HepG2 (cell line): ENCODE measurements at regions not wholly inside any gene's neighbourhood (a gene's known extent, or its start where the extent isn't known, plus 50 kb on each side); places are given as distances from the start of the nearest gene placed in this dataset.
A peak's percentile ranks its signal among the peaks of the same experiment; 100 is the strongest.

ENCODE experiments used
- ATF7 ChIP-seq, 2 experiments: fragments of 450-650 bp in 1 of 2; sonication (generic) in 1 of 2; formaldehyde crosslinking in 1 of 2; IDR thresholded peaks; 2 replicates each; pipeline versions ENCODE4 v1.4.0 to v1.6.1; 2016 to 2020; ENCODE audit warnings: antibody characterized with exemption in 1 of 2, mild to moderate bottlenecking in 1 of 2, missing genetic modification reagents in 1 of 2
- GRHL1 ChIP-seq: sonication (generic); formaldehyde crosslinking; conservative IDR thresholded peaks from 2 replicates; pipeline ENCODE4 v1.8.0; 2022; ENCODE audit warnings: missing genetic modification reagents
- HNF1B ChIP-seq: sonication (generic); formaldehyde crosslinking; IDR thresholded peaks from 2 replicates; pipeline ENCODE4 v1.5.1; 2020; ENCODE audit warnings: mild to moderate bottlenecking, moderate library complexity, missing genetic modification reagents
- HNRNPH1 ChIP-seq: fragments of 200-400 bp; formaldehyde crosslinking; optimal IDR thresholded peaks from 2 replicates; pipeline ENCODE3; 2017; ENCODE audit warnings: mild to moderate bottlenecking, low read depth, low read length
- JARID2 ChIP-seq: sonication (generic); formaldehyde crosslinking; IDR thresholded peaks from 2 replicates; pipeline ENCODE4 v1.8.1; 2023; ENCODE audit warnings: missing genetic modification reagents, inconsistent platforms; ENCODE audit not compliant: insufficient replicate concordance
- KDM3A ChIP-seq: IDR thresholded peaks from 2 replicates; pipeline ENCODE4 v1.6.1; 2018; ENCODE audit warnings: low read depth, missing compliant biosample characterization
- MAX ChIP-seq: IDR thresholded peaks from 2 replicates; pipeline ENCODE4 v1.6.1; 2012; ENCODE audit warnings: inconsistent platforms
- NR2F6 ChIP-seq, 2 experiments: IDR thresholded peaks; 2 replicates each; pipeline ENCODE4 v1.6.1; 2016; ENCODE audit warnings: antibody characterized with exemption in 1 of 2, mild to moderate bottlenecking in 1 of 2
- PAX8 ChIP-seq: sonication (generic); formaldehyde crosslinking; IDR thresholded peaks from 2 replicates; pipeline ENCODE4 v1.8.0; 2022; ENCODE audit warnings: mild to moderate bottlenecking, missing genetic modification reagents, borderline replicate concordance
- SOX13 ChIP-seq, 3 experiments: fragments of 450-650 bp in 1 of 3; sonication (generic) in 1 of 3; formaldehyde crosslinking in 1 of 3; IDR thresholded peaks in 2 of 3; conservative IDR thresholded peaks in 1 of 3; 2 replicates each; pipeline versions ENCODE4 v1.5.0 to v1.6.1; 2016 to 2020; ENCODE audit warnings: antibody characterized with exemption in 1 of 3, mild to moderate bottlenecking in 1 of 3, missing compliant biosample characterization in 1 of 3, missing genetic modification reagents in 1 of 3, moderate library complexity in 1 of 3
- ZBTB46 ChIP-seq: sonication (generic); formaldehyde crosslinking; IDR thresholded peaks from 2 replicates; pipeline ENCODE4 v1.4.0; 2020; ENCODE audit warnings: mild to moderate bottlenecking, missing genetic modification reagents, borderline replicate concordance
- ZNF335 ChIP-seq: sonication (generic); formaldehyde crosslinking; IDR thresholded peaks from 2 replicates; pipeline ENCODE4 v1.4.0; 2020; ENCODE audit warnings: missing genetic modification reagents
- ZNF629 ChIP-seq: sonication (generic); formaldehyde crosslinking; conservative IDR thresholded peaks from 2 replicates; pipeline ENCODE4 v1.5.0; 2020; ENCODE audit warnings: missing genetic modification reagents
- ZNF674 ChIP-seq: sonication (generic); formaldehyde crosslinking; IDR thresholded peaks from 2 replicates; pipeline ENCODE4 v1.5.0; 2020; ENCODE audit warnings: low read depth, mild to moderate bottlenecking, missing genetic modification reagents
- ZNF781 ChIP-seq: sonication (generic); formaldehyde crosslinking; IDR thresholded peaks from 2 replicates; pipeline ENCODE4 v1.5.1; 2020; ENCODE audit warnings: borderline replicate concordance, mild to moderate bottlenecking, missing genetic modification reagents; ENCODE audit errors: not compliant biosample characterization
- TF ChIP-seq, protein P1 (sequence below): sonication (generic); formaldehyde crosslinking; IDR thresholded peaks from 2 replicates; pipeline ENCODE4 v1.5.0; 2020; ENCODE audit warnings: missing genetic modification reagents, mild to moderate bottlenecking, borderline replicate concordance
- TF ChIP-seq, protein P2 (sequence below): sonication (generic); formaldehyde crosslinking; IDR thresholded peaks from 2 replicates; pipeline ENCODE4 v1.4.0; 2020; ENCODE audit warnings: missing genetic modification reagents
- TF ChIP-seq, protein P3 (sequence below): sonication (generic); formaldehyde crosslinking; IDR thresholded peaks from 2 replicates; pipeline ENCODE4 v1.5.1; 2020; ENCODE audit warnings: missing genetic modification reagents, mild to moderate bottlenecking, borderline replicate concordance

GRCh38 chr5:172564188-172564587 lies 76.9 kb upstream of the NEURL1B start (continued):
- TF ChIP-seq, protein P1, sequence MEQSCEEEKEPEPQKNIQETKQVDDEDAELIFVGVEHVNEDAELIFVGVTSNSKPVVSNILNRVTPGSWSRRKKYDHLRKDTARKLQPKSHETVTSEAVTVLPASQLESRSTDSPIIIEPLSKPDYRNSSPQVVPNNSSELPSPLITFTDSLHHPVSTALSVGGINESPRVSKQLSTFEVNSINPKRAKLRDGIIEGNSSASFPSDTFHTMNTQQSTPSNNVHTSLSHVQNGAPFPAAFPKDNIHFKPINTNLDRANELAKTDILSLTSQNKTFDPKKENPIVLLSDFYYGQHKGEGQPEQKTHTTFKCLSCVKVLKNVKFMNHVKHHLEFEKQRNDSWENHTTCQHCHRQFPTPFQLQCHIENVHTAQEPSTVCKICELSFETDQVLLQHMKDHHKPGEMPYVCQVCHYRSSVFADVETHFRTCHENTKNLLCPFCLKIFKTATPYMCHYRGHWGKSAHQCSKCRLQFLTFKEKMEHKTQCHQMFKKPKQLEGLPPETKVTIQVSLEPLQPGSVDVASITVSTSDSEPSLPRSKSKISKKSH (CRISPR knock-in tag): no peak
- TF ChIP-seq, protein P2, sequence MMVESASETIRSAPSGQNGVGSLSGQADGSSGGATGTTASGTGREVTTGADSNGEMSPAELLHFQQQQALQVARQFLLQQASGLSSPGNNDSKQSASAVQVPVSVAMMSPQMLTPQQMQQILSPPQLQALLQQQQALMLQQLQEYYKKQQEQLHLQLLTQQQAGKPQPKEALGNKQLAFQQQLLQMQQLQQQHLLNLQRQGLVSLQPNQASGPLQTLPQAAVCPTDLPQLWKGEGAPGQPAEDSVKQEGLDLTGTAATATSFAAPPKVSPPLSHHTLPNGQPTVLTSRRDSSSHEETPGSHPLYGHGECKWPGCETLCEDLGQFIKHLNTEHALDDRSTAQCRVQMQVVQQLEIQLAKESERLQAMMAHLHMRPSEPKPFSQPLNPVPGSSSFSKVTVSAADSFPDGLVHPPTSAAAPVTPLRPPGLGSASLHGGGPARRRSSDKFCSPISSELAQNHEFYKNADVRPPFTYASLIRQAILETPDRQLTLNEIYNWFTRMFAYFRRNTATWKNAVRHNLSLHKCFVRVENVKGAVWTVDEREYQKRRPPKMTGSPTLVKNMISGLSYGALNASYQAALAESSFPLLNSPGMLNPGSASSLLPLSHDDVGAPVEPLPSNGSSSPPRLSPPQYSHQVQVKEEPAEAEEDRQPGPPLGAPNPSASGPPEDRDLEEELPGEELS: peak; percentile 85
- TF ChIP-seq ZNF335 (CRISPR knock-in tag) (no peak), ZNF629 (CRISPR knock-in tag) (peak; percentile 15; the same call in 1 of the 2 replicates), ATF7 (IDR thresholded peaks at IDR 0.05) (no peak), ATF7 (CRISPR knock-in tag; IDR thresholded peaks at IDR 0.05) (peak; percentile 38; the same call in 1 of the 2 replicates), ZNF781 (CRISPR knock-in tag) (no peak), JARID2 (CRISPR knock-in tag) (no peak), KDM3A (CRISPR knock-in tag) (0 out of 2 replicates have a peak, but pooled peaks have one; percentile 54), HNRNPH1 (no peak), HNF1B (CRISPR knock-in tag) (peak; percentile 65; the same call in 1 of the 2 replicates), ZNF674 (CRISPR knock-in tag) (no peak), PAX8 (CRISPR knock-in tag) (no peak), ZBTB46 (CRISPR knock-in tag) (no peak), NR2F6 (IDR thresholded peaks at IDR 0.05) (peak; percentile 47; the same call in 1 of the 2 replicates), NR2F6 (CRISPR knock-in tag; IDR thresholded peaks at IDR 0.05) (peak; percentile 44; the same call in 1 of the 2 replicates), GRHL1 (CRISPR knock-in tag) (no peak), MAX (peak; percentile 92), SOX13 (IDR thresholded peaks at IDR 0.05) (no peak), SOX13 (CRISPR knock-in tag; conservative IDR thresholded peaks at IDR 0.05 in 1 of 2, IDR thresholded peaks at IDR 0.05 in 1 of 2) (peak in 1 of 2 experiments; percentile 84; a peak in 2 of 4 replicates)
- TF ChIP-seq, protein P3, sequence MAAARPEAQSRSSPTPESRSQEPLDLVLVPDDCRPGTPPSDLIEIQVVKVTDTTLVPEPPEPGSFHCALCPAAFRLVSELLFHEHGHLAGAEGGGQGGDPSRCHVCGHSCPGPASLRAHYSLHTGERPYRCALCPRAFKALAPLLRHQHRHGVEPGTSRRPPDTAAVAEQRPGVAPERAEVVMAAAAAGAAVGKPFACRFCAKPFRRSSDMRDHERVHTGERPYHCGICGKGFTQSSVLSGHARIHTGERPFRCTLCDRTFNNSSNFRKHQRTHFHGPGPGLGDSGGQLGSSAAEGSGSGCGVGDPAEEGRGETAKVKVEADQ: peak; percentile 58; the same call in 1 of the 2 replicates
